ENCODE measurements at regions not wholly inside any gene's neighbourhood (a gene's known extent, or its start where the extent isn't known, plus 50 kb on each side); places are given as distances from the start of the nearest gene placed in this dataset.

DNA sequence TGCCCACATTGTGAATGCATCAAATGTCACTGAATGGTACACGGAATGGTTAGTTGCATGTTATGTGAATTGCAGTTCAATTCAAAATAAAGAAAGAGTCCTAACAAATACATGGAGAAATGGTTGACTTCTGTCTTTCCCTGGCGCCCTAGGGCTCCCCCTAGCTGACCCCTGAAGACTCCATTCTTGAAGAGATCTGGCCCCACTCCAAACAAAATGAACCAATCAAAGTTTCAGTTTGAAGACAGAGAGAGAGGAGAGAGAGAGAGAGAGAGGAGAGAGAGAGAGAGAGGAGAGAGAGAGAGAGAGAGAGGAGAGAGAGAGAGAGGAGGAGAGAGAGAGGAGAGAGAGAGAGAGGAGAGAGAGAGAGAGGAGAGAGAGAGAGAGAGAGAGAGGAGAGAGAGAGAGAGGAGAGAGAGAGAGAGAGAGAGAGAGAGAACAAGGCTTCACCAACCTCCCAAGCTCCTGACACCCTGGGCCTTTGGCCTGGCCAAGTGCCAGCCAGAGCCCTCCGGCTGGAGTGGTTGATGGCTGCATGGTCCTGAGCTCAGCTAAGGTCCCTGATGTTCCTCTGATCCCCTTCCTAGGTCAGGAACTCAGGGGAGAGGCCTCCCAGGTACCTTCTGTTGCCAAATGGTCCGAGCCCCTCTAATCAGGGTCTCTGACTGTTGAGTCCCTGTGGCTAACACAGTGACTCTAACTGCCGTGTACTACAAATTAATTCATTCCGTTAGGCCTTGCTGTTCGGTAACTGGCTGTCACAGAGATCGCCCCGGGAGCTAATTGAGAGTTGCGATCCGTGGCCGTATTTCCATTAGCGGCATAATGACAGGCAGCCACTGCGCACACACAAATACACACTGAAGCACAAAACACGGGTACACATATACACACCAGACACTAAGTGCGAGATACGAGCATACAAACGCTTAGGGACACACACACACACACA lies 188.8 kb downstream of the ESRRB start:
- TF ChIP-seq GABPA (IDR thresholded peaks at IDR 0.05; ENCODE audit: low read depth) (no peak), SIN3A (IDR thresholded peaks at IDR 0.05; ENCODE audit: borderline replicate concordance, low read depth, low read length) (no peak), NFIC (IDR thresholded peaks at IDR 0.05; ENCODE audit: borderline replicate concordance) (no peak), ELF1 (IDR thresholded peaks at IDR 0.05) (no peak), JUND (IDR thresholded peaks at IDR 0.05) (no peak), TCF12 (IDR thresholded peaks at IDR 0.05) (no peak), CHD2 (IDR thresholded peaks at IDR 0.05; ENCODE audit: low read length, partially characterized antibody) (no peak)
